Spleen (tissue), 7 donors: ENCODE measurements at regions not wholly inside any gene's neighbourhood (a gene's known extent, or its start where the extent isn't known, plus 50 kb on each side); places are given as distances from the start of the nearest gene placed in this dataset.

Source experiments
- POLR2A ChIP-seq, 3 donors: fragments of 450-650 bp; IDR thresholded peaks; one replicate each; pipeline ENCODE4 v1.5.1; 2017; ENCODE audit warnings: antibody characterized with exemption in 3 of 3, mild to moderate bottlenecking in 1 of 3
- POLR2AphosphoS5 ChIP-seq, 3 donors: sonication (generic); formaldehyde crosslinking; IDR thresholded peaks; one replicate each; pipeline ENCODE4 v1.5.1; 2017; ENCODE audit warnings: antibody characterized with exemption in 3 of 3
- TF ChIP-seq, protein P1 (sequence below), 11 experiments: fragments of 200-600 bp in 7 of 11; fragments of 450-650 bp in 4 of 11; sonication (generic) in 4 of 11; IDR thresholded peaks in 8 of 11; conservative IDR thresholded peaks in 3 of 11; 1 replicate in 7 of 11; 2 replicates in 4 of 11; pipeline versions ENCODE4 v1.4.0 to v1.8.0; 2016 to 2021; ENCODE audit warnings: antibody characterized with exemption in 11 of 11, inconsistent platforms in 4 of 11, mild to moderate bottlenecking in 1 of 11
- donor health status: DM: no; HTN: no; CAD: no; lungs with moderate emphysema.
- donor health status: DM: no; HTN: no; CAD: no.
- donor health status: DM: no; HTN: no; CAD: no.

DNA sequence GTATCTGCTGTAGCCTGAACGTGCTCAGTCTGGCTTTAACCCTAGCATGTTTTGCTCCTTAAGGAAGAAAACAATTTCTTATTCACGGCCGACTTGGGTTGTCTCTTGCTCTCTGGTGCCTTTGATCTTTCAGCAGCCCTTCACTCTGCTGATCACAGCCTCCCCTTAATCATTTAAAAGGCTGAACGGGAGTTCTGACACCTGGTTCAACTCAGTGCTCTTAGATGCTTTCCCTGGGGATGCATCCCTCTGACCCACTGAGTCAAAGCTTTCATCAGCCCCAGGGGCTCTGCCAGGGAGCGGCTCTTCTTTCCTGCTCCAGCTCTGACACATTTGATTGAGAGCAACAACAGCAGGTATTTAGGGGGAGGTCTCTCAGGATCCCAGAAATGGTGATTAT lies 79.0 kb upstream of the FYN start:
- TF ChIP-seq, protein P1, sequence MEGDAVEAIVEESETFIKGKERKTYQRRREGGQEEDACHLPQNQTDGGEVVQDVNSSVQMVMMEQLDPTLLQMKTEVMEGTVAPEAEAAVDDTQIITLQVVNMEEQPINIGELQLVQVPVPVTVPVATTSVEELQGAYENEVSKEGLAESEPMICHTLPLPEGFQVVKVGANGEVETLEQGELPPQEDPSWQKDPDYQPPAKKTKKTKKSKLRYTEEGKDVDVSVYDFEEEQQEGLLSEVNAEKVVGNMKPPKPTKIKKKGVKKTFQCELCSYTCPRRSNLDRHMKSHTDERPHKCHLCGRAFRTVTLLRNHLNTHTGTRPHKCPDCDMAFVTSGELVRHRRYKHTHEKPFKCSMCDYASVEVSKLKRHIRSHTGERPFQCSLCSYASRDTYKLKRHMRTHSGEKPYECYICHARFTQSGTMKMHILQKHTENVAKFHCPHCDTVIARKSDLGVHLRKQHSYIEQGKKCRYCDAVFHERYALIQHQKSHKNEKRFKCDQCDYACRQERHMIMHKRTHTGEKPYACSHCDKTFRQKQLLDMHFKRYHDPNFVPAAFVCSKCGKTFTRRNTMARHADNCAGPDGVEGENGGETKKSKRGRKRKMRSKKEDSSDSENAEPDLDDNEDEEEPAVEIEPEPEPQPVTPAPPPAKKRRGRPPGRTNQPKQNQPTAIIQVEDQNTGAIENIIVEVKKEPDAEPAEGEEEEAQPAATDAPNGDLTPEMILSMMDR (IDR thresholded peaks at IDR 0.05 in 8 of 11, conservative IDR thresholded peaks at IDR 0.05 in 3 of 11): no peak
- TF ChIP-seq POLR2AphosphoS5 (IDR thresholded peaks at IDR 0.05) (no peak), POLR2A (IDR thresholded peaks at IDR 0.05) (no peak)
